Kidney (tissue), 10 donors: ENCODE measurements at regions not wholly inside any gene's neighbourhood (a gene's known extent, or its start where the extent isn't known, plus 50 kb on each side); places are given as distances from the start of the nearest gene placed in this dataset.
"Not testable (repeated sequence)": the region's sequence is repeated elsewhere in the genome, so short reads cannot be mapped to it uniquely, and the experiment has no call there.

Experiments
- DNase-seq, 5 donors: peaks; one replicate each; pipeline ENCODE4 v3.0.0-alpha.2; 2013 to 2020
- FAIRE-seq: peaks from 2 replicates; lab custom pipeline; 2012; peaks lifted over from hg19 to GRCh38; lab: Jason Lieb, UNC
- H3K27ac ChIP-seq, 2 donors: one replicate each; pipeline ENCODE4 v1.7.0; 2013; ENCODE audit warnings: low read depth in 2 of 2, low read length in 2 of 2, inconsistent platforms in 1 of 2
- H3K27me3 ChIP-seq: one replicate; pipeline ENCODE4 v1.7.1; 2013; ENCODE audit warnings: low read length, inconsistent platforms; ENCODE audit not compliant: control insufficient read depth, insufficient read depth
- H3K36me3 ChIP-seq, 3 donors: one replicate each; pipeline versions ENCODE4 v1.7.0 to v1.7.1; 2013; ENCODE audit warnings: low read length in 3 of 3, control low read depth in 1 of 3, inconsistent platforms in 1 of 3; ENCODE audit not compliant: insufficient read depth in 3 of 3, control insufficient read depth in 2 of 3
- H3K4me1 ChIP-seq, 3 donors: one replicate each; pipeline versions ENCODE4 v1.7.0 to v1.7.1; 2013; ENCODE audit warnings: low read length in 3 of 3, inconsistent platforms in 1 of 3, low read depth in 1 of 3; ENCODE audit not compliant: control insufficient read depth in 2 of 3, insufficient read depth in 2 of 3
- H3K4me3 ChIP-seq, 3 donors: one replicate each; pipeline versions ENCODE4 v1.7.0 to v1.8.1; 2013; ENCODE audit warnings: low read length in 3 of 3, control low read depth in 1 of 3, inconsistent platforms in 1 of 3
- H3K9ac ChIP-seq, 3 donors: one replicate each; pipeline versions ENCODE4 v1.7.0 to v1.7.1; 2013; ENCODE audit warnings: low read length in 3 of 3, control low read depth in 1 of 3, inconsistent platforms in 1 of 3
- H3K9me3 ChIP-seq, 3 donors: one replicate each; pipeline versions ENCODE4 v1.7.0 to v1.7.1; 2013; ENCODE audit warnings: low read length in 3 of 3, control low read depth in 1 of 3, inconsistent platforms in 1 of 3; ENCODE audit not compliant: control insufficient read depth in 2 of 3, insufficient read depth in 1 of 3
- intact Hi-C: fragments of 100-400 bp; cut with DNase I; formaldehyde crosslinking; loops from one replicate; pipeline ENCODE4 v1.11.1; 2022
- donor health status: control.
- donor health status: control.
- donor health status: DM: yes; HTN: yes; CAD: no.
- donor health status: Normal renal cell carcinoma (clear cell type).

- intact Hi-C loops, H3K4me1 ChIP-seq, H3K9ac ChIP-seq, FAIRE-seq, H3K4me3 ChIP-seq, H3K9me3 ChIP-seq, H3K36me3 ChIP-seq, H3K27me3 ChIP-seq, H3K27ac ChIP-seq: not testable (repeated sequence)
- peak in 3 of 5 donors; percentile 18 to 33 (median 25) for DNase-seq
Measured at GRCh38 chr20:64327223-64327549, 71.6 kb downstream of the PCMTD2 start.

DNA sequence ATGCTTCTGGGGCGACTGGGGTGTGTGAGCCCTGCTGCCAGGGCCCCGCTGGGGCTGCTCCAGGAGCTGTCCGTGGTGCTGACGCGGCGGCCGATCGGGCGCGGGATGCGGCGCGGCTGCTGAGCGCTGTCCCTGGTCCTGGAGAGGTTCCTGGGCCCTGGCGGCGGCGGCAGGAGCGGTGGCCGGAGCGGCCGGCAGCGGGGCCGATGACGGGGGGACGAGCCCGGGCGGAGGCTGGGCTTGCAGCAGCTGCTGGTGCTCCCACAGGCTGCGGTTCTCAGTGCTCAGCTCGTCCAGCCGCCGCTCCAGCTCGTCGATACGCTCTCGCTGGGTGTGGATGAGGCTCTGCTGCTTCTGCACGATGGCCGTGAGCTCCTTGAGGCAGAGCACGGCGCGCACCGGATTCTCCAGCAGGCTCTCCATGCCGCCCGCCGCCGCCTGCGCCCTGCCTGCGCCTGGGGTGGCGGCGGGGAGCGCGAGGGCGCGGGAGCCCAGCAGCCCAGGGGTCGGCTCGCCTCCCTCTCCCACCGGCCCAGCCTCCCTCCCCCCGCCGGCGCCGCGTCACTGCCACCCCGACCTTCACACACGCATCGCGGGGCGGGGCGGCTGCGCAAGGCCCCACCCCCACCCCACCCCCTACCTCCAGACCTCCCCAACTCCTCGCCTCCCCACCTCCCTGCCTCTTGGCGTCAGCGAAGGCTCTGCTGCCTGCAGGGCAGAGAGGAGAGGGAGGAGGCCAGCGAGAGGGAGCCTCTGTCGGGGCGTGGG lies 72.2 kb downstream of the PCMTD2 start:
- FAIRE-seq, H3K4me3 ChIP-seq, H3K27me3 ChIP-seq, H3K36me3 ChIP-seq, H3K4me1 ChIP-seq, H3K9me3 ChIP-seq, intact Hi-C loops, H3K27ac ChIP-seq, H3K9ac ChIP-seq: not testable (repeated sequence)
- peak; percentile 33 to 77 (median 68) for DNase-seq

- H3K36me3 ChIP-seq, H3K4me1 ChIP-seq, H3K9me3 ChIP-seq, H3K4me3 ChIP-seq, DNase-seq, intact Hi-C loops, H3K27me3 ChIP-seq, H3K27ac ChIP-seq, FAIRE-seq, H3K9ac ChIP-seq: not testable (repeated sequence)
Measured at GRCh38 chr20:64328595-64329250, 73.2 kb downstream of the PCMTD2 start.

GRCh38 chr20:64332627-64333026 lies 77.1 kb downstream of the PCMTD2 start:
- H3K9ac ChIP-seq, intact Hi-C loops, H3K4me1 ChIP-seq, H3K27ac ChIP-seq, H3K36me3 ChIP-seq, H3K27me3 ChIP-seq, H3K4me3 ChIP-seq, FAIRE-seq, H3K9me3 ChIP-seq, DNase-seq: not testable (repeated sequence)
